ENCODE measurements at regions not wholly inside any gene's neighbourhood (a gene's known extent, or its start where the extent isn't known, plus 50 kb on each side); places are given as distances from the start of the nearest gene placed in this dataset.

- no peak for DNase-seq
Observed at GRCh38 chr5:103336941-103337340, 78.4 kb downstream of the MACIR start.

DNA sequence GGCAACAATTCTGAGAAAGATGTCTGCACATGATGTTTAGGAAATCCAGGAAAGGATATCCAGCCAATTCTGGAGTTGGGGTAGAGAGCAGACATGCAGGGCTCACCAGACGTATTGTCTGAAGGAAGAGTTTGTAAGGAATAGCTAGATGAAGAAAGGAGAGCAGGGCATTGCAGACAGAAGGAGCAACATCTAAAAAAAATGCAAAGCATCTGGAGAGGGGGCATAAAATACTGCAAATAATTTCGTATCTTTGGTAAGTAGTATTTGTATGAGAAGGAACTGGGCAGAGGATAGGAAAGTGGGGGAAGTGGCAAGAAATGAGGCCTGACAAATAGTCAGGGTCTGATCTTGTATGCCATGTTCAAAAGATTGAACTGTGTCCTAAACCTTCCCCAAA, 74.8 kb downstream of the MACIR start:
- no peak for DNase-seq

- no peak for DNase-seq
Observed at GRCh38 chr5:103330875-103331274, 72.3 kb downstream of the MACIR start.

All from CD4-positive, alpha-beta T cell treated with Interleukin-10 for 1 hour (primary cell).